HCT116 (cell line): ENCODE measurements at regions not wholly inside any gene's neighbourhood (a gene's known extent, or its start where the extent isn't known, plus 50 kb on each side); places are given as distances from the start of the nearest gene placed in this dataset.

Experiments used
- ATAC-seq: fragments of 200-7000 bp; cut with Tn5 transposase; 2 replicates; pipeline ENCODE4 v1.9.1; 2020; ENCODE audit warnings: mild to moderate bottlenecking, moderate library complexity
- BruUV-seq: library from RNA; stranded (reverse); fragments of 400-500 nt; replicated peaks from 2 replicates; lab custom pipeline; 2021; lab: Mats Ljungman, UMichigan
- CTCF ChIA-PET: fragments of 300-600 bp; sonication (Branson Sonifier 250); formaldehyde crosslinking; loops from one replicate; lab custom pipeline; 2021; ENCODE audit warnings: antibody characterized with exemption; lab: Charles Lee
- POLR2A ChIA-PET: fragments of 300-600, 350-600 bp; sonication (Branson Sonifier 250); formaldehyde crosslinking; loops from one replicate; lab custom pipeline; 2021; ENCODE audit warnings: antibody characterized with exemption; lab: Charles Lee
- RAD21 ChIA-PET, 2 experiments: fragments of 300-600 bp; sonication (Branson Sonifier 250); formaldehyde crosslinking; loops; one replicate each; lab custom pipeline; 2023; ENCODE audit warnings: low total read pairs in 2 of 2; ENCODE audit not compliant: uncharacterized antibody in 2 of 2, unreplicated experiment in 2 of 2, low non-redundant PET in 1 of 2; lab: Charles Lee
- DNase-seq: peaks from one replicate; pipeline ENCODE4 v3.0.0-alpha.2; 2010; ENCODE audit warnings: low read depth, low spot score
- H2AFZ ChIP-seq: fragments of 200-600 bp; shearing (Covaris generic), sonication (generic); 2 replicates; pipeline ENCODE4 v1.6.1; 2017; ENCODE audit warnings: low read depth, mixed run types, mixed read lengths, antibody characterized with exemption, low read length; ENCODE audit not compliant: poor library complexity, severe bottlenecking
- H3K27ac ChIP-seq: 2 replicates; pipeline ENCODE4 v1.5.1; 2012; ENCODE audit warnings: low read depth, low read length
- H3K27me3 ChIP-seq: fragments of 200-600 bp; sonication (generic); 2 replicates; pipeline ENCODE4 v1.6.1; 2016; ENCODE audit warnings: mixed run types, low read length, mixed read lengths; ENCODE audit not compliant: insufficient read depth
- H3K36me3 ChIP-seq, 2 experiments: fragments of 200-500 bp in 1 of 2; fragments of 200-600 bp in 1 of 2; sonication (Bioruptor generic) in 1 of 2; sonication (generic) in 1 of 2; 2 replicates each; pipeline versions ENCODE4 v1.5.1 to v1.6.1; 2014 to 2016; ENCODE audit warnings: low read length in 2 of 2, inconsistent platforms in 1 of 2, mixed read lengths in 1 of 2, mixed run types in 1 of 2; ENCODE audit not compliant: insufficient read depth in 2 of 2, control insufficient read depth in 1 of 2
- H3K4me1 ChIP-seq, 2 experiments: fragments of 200-600 bp in 1 of 2; sonication (generic) in 1 of 2; 2 replicates each; pipeline versions ENCODE4 v1.5.1 to v1.6.1; 2012 to 2017; ENCODE audit warnings: low read length in 2 of 2, inconsistent platforms in 1 of 2, mild to moderate bottlenecking in 1 of 2, mixed read lengths in 1 of 2, mixed run types in 1 of 2, moderate library complexity in 1 of 2; ENCODE audit not compliant: insufficient read depth in 2 of 2, control insufficient read depth in 1 of 2
- H3K4me2 ChIP-seq: fragments of 200-600 bp; sonication (generic); 2 replicates; pipeline ENCODE4 v1.6.1; 2017; ENCODE audit warnings: mixed run types, low read length, mixed read lengths
- H3K4me3 ChIP-seq, 2 experiments: fragments of 200-600 bp in 1 of 2; sonication (generic) in 1 of 2; replicated peaks in 1 of 2; 2 replicates each; pipeline ENCODE4 v1.5.1; 2011 to 2016; ENCODE audit warnings: low read length in 2 of 2, control low read depth in 1 of 2, low read depth in 1 of 2, mild to moderate bottlenecking in 1 of 2, mixed read lengths in 1 of 2, mixed run types in 1 of 2
- H3K79me2 ChIP-seq: fragments of 200-600 bp; sonication (generic); 2 replicates; pipeline ENCODE4 v1.6.1; 2017; ENCODE audit warnings: mild to moderate bottlenecking, mixed run types, low read length, moderate library complexity, mixed read lengths; ENCODE audit not compliant: insufficient read depth
- H3K9ac ChIP-seq: fragments of 200-600 bp; sonication (generic); 2 replicates; pipeline ENCODE4 v1.6.1; 2016; ENCODE audit warnings: low read length, mixed read lengths
- H3K9me2 ChIP-seq: fragments of 200-600 bp; sonication (generic), shearing (Covaris generic); 2 replicates; pipeline ENCODE4 v1.6.1; 2017; ENCODE audit warnings: mixed run types, mild to moderate bottlenecking, moderate library complexity; ENCODE audit not compliant: insufficient read depth
- H3K9me3 ChIP-seq, 2 experiments: fragments of 200-500 bp in 1 of 2; fragments of 200-600 bp in 1 of 2; sonication (Bioruptor generic) in 1 of 2; sonication (generic) in 1 of 2; 2 replicates each; pipeline ENCODE4 v1.6.1; 2014 to 2017; ENCODE audit warnings: low read length in 2 of 2, mixed read lengths in 2 of 2, inconsistent platforms in 1 of 2, low read depth in 1 of 2, mild to moderate bottlenecking in 1 of 2, mixed run types in 1 of 2, moderate library complexity in 1 of 2; ENCODE audit not compliant: control insufficient read depth in 1 of 2, insufficient read depth in 1 of 2
- H4K20me1 ChIP-seq: fragments of 200-600 bp; sonication (generic), shearing (Covaris generic); 2 replicates; pipeline ENCODE4 v1.6.1; 2017; ENCODE audit warnings: mixed run types, mild to moderate bottlenecking, moderate library complexity; ENCODE audit not compliant: insufficient read depth
- EGR1 ChIP-seq: IDR thresholded peaks from 2 replicates; pipeline ENCODE4 v1.6.1; 2012; ENCODE audit warnings: low read depth
- FOSL1 ChIP-seq: IDR thresholded peaks from 2 replicates; pipeline ENCODE4 v1.6.1; 2012; ENCODE audit warnings: low read depth
- POLR2AphosphoS5 ChIP-seq: IDR thresholded peaks from 2 replicates; pipeline ENCODE4 v1.6.1; 2011; ENCODE audit warnings: mild to moderate bottlenecking, low read depth, low read length, moderate library complexity
- TCF7L2 ChIP-seq: IDR thresholded peaks from 2 replicates; pipeline ENCODE4 v1.7.0; 2011; ENCODE audit warnings: borderline replicate concordance, inconsistent platforms; ENCODE audit not compliant: insufficient read depth, insufficient read length; ENCODE audit errors: extremely low read depth
- YY1 ChIP-seq: IDR thresholded peaks from 2 replicates; pipeline ENCODE4 v1.6.1; 2011; ENCODE audit warnings: low read length, low read depth, moderate library complexity, mild to moderate bottlenecking; ENCODE audit not compliant: insufficient replicate concordance; ENCODE audit errors: extremely low read depth
- intact Hi-C: fragments of 100-400 bp; cut with micrococcal nuclease; formaldehyde crosslinking; loops from 2 replicates; pipeline ENCODE4 v1.10.0; 2022
- TF ChIP-seq, protein P1 (sequence below): IDR thresholded peaks from 2 replicates; pipeline ENCODE4 v1.6.1; 2011; ENCODE audit warnings: mild to moderate bottlenecking, low read length, moderate library complexity; ENCODE audit not compliant: insufficient replicate concordance; ENCODE audit errors: extremely low read depth

DNA sequence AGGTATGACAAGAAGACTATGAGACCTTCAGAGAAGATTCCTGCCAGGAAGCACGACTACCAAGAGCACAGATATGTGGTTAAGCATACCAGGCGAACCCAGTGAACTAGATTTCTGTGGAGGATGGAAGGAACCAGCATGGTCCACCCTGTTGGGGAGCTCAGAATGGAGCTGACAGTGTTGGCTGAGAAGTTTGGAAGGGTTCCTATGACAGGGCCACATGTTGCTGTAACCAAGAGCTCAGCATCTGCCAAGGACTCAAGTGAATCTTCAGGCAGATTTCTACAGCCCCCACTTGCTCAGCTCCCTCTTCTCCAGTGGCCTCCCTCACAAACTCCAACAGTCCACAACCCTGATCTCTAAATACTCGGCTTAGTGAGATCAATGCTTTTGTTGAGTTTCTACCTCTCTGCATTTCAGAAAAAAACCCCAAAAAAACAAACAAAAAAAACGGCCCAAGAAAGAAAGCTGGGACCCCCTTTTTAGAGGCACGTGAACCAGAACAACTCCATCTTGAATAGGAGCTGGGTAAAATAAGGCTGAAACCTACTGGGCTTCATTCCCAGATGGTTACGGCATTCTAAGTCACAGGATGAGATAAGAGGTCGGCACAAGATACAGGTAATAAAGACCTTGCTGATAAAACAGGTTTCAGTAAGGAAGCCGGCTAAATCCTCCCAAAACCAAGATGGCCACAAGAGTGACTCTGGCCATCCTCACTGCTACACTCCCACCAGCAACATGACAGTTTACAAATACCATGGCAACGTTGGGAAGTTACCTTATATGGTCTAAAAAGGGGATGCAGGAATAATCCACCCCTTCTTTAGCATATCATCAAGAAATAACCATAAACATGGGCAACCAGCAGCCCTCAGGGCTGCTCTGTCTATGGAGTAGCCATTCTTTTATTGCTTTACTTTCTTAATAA, 691.1 kb downstream of the UQCRFS1 start:
- BruUV-seq = no TSS peak
- Histone ChIP-seq H3K36me3 (no peaks in the 10 kb centered on the region), H3K27me3 (no peaks in the 10 kb centered on the region), H3K4me1 (no peaks in the 10 kb centered on the region), H3K4me3 (no peak overlapping the region), H3K9ac (no peak overlapping the region), H3K79me2 (no peaks in the 10 kb centered on the region), H3K9me2 (no peaks in the 10 kb centered on the region), H2AFZ (no peak overlapping the region), H3K4me2 (no peak overlapping the region), H3K9me3 (peaks cover 0 to 9% of the 10 kb centered on the region in 2 experiments; a peak in 2 of 4 replicates), H4K20me1 (no peaks in the 10 kb centered on the region), H3K27ac (no peak overlapping the region)
- TF ChIP-seq, protein P1, sequence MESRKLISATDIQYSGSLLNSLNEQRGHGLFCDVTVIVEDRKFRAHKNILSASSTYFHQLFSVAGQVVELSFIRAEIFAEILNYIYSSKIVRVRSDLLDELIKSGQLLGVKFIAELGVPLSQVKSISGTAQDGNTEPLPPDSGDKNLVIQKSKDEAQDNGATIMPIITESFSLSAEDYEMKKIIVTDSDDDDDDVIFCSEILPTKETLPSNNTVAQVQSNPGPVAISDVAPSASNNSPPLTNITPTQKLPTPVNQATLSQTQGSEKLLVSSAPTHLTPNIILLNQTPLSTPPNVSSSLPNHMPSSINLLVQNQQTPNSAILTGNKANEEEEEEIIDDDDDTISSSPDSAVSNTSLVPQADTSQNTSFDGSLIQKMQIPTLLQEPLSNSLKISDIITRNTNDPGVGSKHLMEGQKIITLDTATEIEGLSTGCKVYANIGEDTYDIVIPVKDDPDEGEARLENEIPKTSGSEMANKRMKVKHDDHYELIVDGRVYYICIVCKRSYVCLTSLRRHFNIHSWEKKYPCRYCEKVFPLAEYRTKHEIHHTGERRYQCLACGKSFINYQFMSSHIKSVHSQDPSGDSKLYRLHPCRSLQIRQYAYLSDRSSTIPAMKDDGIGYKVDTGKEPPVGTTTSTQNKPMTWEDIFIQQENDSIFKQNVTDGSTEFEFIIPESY = no peak
- TF ChIP-seq FOSL1 (no peak), YY1 (no peak), EGR1 (no peak), TCF7L2 (no peak), POLR2AphosphoS5 (no peak)
- ChIA-PET POLR2A (no interaction called here), RAD21 (no interaction called here), CTCF (no interaction called here)
- DNase-seq (no peak), ATAC-seq (no peak)
- intact Hi-C loops = no loop called here
